ENCODE measurements at regions not wholly inside any gene's neighbourhood (a gene's known extent, or its start where the extent isn't known, plus 50 kb on each side); places are given as distances from the start of the nearest gene placed in this dataset.
A peak's percentile ranks its signal among the peaks of the same experiment; 100 is the strongest.

- DNase-seq (ENCODE audit: low spot score): no peak
Observed at GRCh38 chr13:29999492-30000369, 149.3 kb upstream of the UBL3 start.

- no peak for DNase-seq (ENCODE audit: low spot score)
Observed at GRCh38 chr13:29996316-29996715, 145.9 kb upstream of the UBL3 start.

GRCh38 chr13:29994911-29995595, 144.6 kb upstream of the UBL3 start:
- DNase-seq (ENCODE audit: low spot score): no peak

GRCh38 chr13:29993716-29994488, 143.5 kb upstream of the UBL3 start:
- no peak for DNase-seq (ENCODE audit: low spot score)

- no peak for DNase-seq (ENCODE audit: low spot score)
Observed at GRCh38 chr13:29993196-29993595, 142.8 kb upstream of the UBL3 start.

GRCh38 chr13:29991343-29991742, 140.9 kb upstream of the UBL3 start:
- peak; percentile 7 for DNase-seq (ENCODE audit: low spot score)

- no peak for DNase-seq (ENCODE audit: low spot score)
Observed at GRCh38 chr13:29987340-29987739, 136.9 kb upstream of the UBL3 start.

GRCh38 chr13:29980339-29980738, 129.9 kb upstream of the UBL3 start:
- DNase-seq (ENCODE audit: low spot score): no peak

- DNase-seq (ENCODE audit: low spot score): no peak
Observed at GRCh38 chr13:29978211-29978610, 127.8 kb upstream of the UBL3 start.

GRCh38 chr13:29977476-29978120, 127.2 kb upstream of the UBL3 start:
- no peak for DNase-seq (ENCODE audit: low spot score)

GRCh38 chr13:29976535-29976934, 126.1 kb upstream of the UBL3 start:
- no peak for DNase-seq (ENCODE audit: low spot score)

GRCh38 chr13:29975283-29975682, 124.9 kb upstream of the UBL3 start:
- no peak for DNase-seq (ENCODE audit: low spot score)

- DNase-seq (ENCODE audit: low spot score): no peak
Observed at GRCh38 chr13:29969286-29969685, 118.9 kb upstream of the UBL3 start.

GRCh38 chr13:29964181-29964845, 113.9 kb upstream of the UBL3 start:
- no peak for DNase-seq (ENCODE audit: low spot score)

GRCh38 chr13:29963089-29963488, 112.7 kb upstream of the UBL3 start:
- no peak for DNase-seq (ENCODE audit: low spot score)

GRCh38 chr13:29961036-29961670, 110.7 kb upstream of the UBL3 start:
- DNase-seq (ENCODE audit: low spot score): no peak

- no peak for DNase-seq (ENCODE audit: low spot score)
Observed at GRCh38 chr13:29959603-29960002, 109.2 kb upstream of the UBL3 start.

- no peak for DNase-seq (ENCODE audit: low spot score)
Observed at GRCh38 chr13:29959086-29959485, 108.7 kb upstream of the UBL3 start.

- no peak for DNase-seq (ENCODE audit: low spot score)
Observed at GRCh38 chr13:29958476-29958875, 108.1 kb upstream of the UBL3 start.

GRCh38 chr13:29957320-29957719, 106.9 kb upstream of the UBL3 start:
- no peak for DNase-seq (ENCODE audit: low spot score)

GRCh38 chr13:29956853-29957252, 106.4 kb upstream of the UBL3 start:
- no peak for DNase-seq (ENCODE audit: low spot score)

Measured in LoVo (cell line).